HG03439 (cell line): ENCODE measurements at regions not wholly inside any gene's neighbourhood (a gene's known extent, or its start where the extent isn't known, plus 50 kb on each side); places are given as distances from the start of the nearest gene placed in this dataset.
"Not testable (repeated sequence)": the region's sequence is repeated elsewhere in the genome, so short reads cannot be mapped to it uniquely, and the experiment has no call there.

Experiments used
- ATAC-seq: cut with Tn5 transposase; IDR thresholded peaks from one replicate; pipeline ENCODE4 v1.9.1; 2021; ENCODE audit warnings: mild to moderate bottlenecking, moderate library complexity; ENCODE audit not compliant: unreplicated experiment

GRCh38 chr15:81939604-81940440, 106.0 kb downstream of the MEX3B start:
- no peak for ATAC-seq

GRCh38 chr15:81937189-81937588, 108.6 kb downstream of the MEX3B start:
- no peak for ATAC-seq

DNA sequence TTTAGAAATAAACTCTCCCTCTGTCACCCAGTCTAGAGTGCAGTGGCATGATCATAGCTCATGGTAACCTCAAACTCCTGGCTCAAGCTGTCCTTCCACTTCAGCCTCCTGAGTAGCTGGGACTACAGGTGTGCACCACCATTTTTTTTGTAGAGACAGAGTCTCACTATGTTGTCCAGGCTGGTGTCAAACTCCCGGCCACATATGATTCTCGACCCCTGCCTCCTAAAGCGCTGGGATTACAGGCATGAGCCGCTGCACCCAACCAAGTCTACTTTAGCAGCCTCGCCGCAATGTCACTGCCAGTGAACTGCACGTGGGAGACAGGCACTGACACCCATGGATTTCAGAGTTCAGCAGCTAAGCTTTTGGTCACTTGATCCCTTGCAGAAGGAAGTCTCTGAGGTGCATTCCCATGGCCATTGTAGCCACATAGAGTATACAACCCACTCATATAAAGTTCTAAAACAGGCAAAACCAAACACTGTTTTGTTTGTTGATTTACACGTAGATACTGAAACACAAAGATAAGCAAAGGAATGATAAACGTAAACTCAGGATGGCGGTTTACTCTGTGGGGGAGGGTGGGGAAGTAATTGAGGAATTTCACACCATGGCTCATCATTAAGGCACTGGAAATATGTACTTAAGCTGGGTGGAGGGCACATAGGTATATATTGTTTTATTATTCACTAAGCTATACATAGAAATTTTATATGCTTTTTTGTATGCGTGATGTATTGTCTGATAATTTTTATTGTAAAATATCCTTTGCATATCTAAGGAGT, 115.0 kb downstream of the MEX3B start:
- no peak for ATAC-seq

DNA sequence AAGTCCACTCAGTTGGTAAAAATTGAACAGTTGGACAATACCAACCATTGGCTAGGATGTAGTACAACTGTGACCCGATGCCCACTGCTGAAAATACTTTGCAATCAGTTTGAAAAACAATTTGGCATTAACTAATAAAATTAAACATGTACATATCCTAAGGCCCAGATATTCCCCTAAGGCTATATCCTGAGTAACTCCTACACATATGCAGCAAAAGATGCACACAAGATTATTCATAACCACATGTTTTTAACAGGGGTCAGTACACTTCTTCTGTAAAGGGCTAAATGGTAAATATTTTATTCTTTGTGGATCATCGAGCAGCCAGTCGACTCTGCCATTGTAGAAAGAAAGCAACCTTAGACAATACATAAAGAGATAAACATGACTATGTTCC, 116.3 kb downstream of the MEX3B start:
- no peak for ATAC-seq

GRCh38 chr15:81926981-81927380, 118.8 kb downstream of the MEX3B start:
- no peak for ATAC-seq

DNA sequence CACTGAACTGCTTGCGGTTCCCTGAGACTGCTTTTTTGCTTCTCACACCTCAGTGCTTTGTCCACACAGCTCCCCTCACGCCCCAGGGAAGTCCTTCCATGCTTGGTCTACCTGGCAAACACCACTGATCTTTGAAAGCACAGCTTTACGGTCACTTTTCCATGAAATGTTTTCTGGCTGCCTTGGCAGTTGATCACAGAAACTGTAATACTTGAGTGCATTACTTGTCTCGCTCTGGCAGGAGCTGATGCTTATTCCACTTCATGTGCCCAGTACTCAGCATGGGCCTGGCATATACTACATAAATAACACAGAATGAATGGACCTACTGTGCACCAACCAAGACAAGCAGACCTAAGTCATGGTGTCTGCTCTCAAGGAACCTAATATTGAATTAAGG, 121.1 kb downstream of the MEX3B start:
- ATAC-seq = no peak

- no peak for ATAC-seq
Measured at GRCh38 chr15:81923561-81924350, 122.1 kb downstream of the MEX3B start.

- ATAC-seq = no peak
Measured at GRCh38 chr15:81922143-81922542, 123.7 kb downstream of the MEX3B start.

GRCh38 chr15:81921163-81921562, 124.7 kb downstream of the MEX3B start:
- ATAC-seq = no peak

- not testable (repeated sequence) for ATAC-seq
Measured at GRCh38 chr15:81918767-81919166, 127.1 kb downstream of the MEX3B start.

GRCh38 chr15:81916451-81916850, 129.4 kb downstream of the MEX3B start:
- ATAC-seq = no peak

GRCh38 chr15:81915990-81916389, 129.8 kb downstream of the MEX3B start:
- ATAC-seq = no peak

DNA sequence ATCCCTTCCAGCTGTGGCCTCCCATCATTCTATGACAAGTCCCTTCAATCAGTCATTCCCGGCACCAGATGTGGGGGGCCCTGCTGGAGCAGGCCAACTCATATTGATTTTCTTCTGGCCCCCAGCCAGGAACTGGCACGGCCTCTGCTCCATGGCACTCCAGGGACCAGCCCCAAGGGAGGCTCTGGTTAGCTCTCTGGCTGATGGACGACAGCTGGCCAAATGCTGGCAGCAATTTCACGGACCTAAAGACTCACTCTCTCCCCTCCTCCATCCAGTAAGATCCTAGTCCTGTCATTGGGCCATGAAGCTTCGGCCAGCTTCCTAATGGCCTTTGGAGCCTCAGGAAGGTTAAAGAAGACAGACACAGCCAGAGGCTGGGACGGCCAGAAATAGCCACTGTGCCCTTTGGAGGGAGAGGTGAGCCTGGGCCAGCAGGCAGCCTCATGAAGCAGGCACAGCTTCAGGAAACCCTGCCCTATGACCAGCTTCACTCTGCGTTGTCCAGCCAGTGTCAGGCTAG, 131.0 kb downstream of the MEX3B start:
- no peak for ATAC-seq

DNA sequence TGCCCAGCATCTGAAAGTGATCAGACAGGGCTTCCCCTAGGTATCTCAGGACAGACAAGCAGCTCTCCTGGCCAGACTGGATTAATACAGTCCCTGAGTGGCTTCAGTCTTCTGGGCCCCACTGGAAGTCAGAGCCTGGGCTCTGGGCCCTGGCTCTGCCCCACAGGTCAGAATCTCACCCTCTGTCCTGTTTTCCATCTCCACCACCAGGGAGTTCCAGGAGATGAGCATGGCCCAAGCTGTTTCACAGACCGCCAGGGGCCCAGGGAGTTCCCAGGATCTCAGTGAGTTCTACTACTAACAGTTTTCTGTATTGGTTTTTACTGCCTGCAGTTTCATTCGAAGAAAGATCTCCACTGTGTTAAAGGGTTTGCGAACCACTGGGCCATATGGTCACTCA, 131.5 kb downstream of the MEX3B start:
- no peak for ATAC-seq

DNA sequence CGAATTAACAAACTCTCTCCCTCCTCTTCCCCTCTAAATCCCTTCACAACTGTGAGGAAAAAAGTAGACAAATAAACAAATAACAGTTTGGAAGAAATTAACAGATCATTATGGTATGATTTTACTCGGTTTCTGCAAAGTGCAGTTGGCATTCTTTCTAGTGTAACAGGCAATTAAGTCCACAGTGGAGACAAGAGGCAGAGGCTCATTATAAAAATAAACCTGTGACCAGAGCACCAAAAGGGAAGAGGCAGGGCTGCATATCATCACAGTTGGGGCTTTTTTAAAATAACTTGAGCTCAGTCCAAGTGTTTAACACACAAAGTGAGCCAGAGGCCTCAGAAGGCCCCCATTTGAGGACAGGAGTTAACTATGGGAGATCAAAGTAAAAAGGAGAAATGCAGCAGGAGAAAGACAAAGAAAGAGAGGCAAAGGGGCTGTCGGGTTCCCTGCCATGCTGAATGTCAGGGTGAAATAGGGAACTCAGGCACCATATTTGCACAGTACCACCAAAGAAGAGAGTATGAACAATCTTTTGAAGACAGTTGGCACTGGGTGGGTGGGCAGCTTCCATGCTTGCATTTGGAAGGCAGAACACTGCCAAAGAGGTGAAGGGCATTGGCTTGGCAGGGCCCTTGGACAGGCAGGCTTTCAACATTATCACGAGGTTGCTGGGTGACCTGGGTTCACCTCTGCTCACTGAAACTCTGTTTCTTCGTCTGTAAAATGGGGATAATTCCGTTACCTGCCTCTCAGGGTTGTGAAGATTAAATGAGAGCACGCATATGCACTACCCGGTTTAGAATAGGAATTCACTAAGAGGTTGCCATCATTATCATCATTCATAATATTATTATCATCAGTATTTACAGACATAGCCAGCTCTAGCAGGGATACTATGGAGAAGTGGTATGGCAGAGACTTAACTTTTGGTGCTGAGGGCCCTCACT, 134.5 kb downstream of the MEX3B start:
- no peak for ATAC-seq

- no peak for ATAC-seq
Measured at GRCh38 chr15:81910355-81911021, 135.3 kb downstream of the MEX3B start.

DNA sequence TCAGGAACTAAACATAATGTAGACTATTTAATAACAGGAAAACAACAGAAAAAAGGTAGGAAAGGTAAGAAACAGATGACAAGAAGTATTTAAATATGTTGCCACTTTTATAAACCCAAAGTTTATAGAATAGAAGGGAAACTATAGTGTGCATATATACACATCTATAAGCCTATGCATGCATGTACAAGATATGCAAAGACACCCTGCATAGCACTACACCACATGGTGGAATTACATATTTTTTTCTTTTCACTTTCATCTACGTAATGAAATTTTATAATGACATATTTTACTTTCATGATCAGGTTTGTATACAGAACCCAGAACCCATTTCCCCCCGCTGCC, 136.8 kb downstream of the MEX3B start:
- ATAC-seq = no peak

DNA sequence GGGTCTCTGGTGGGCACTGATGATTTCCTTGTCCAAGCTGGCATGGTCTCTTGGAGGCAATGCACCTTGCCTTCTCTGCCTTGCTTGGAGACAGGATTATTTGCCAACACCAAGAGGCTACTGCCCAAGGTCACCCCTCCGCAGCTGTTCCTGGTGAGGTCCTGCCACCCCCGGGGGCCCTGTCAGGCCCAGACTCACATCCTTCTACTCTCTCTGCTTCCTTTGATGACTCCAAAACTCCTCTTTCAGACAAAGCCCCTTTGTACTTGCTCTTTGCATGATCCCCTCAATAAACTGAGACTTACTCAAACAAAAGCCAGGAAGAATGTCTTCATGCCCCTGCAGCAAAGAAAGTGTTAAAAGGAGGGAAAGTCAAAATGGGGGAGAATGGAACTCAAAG, 137.7 kb downstream of the MEX3B start:
- ATAC-seq = no peak

- no peak for ATAC-seq
Measured at GRCh38 chr15:81907521-81907920, 138.3 kb downstream of the MEX3B start.

DNA sequence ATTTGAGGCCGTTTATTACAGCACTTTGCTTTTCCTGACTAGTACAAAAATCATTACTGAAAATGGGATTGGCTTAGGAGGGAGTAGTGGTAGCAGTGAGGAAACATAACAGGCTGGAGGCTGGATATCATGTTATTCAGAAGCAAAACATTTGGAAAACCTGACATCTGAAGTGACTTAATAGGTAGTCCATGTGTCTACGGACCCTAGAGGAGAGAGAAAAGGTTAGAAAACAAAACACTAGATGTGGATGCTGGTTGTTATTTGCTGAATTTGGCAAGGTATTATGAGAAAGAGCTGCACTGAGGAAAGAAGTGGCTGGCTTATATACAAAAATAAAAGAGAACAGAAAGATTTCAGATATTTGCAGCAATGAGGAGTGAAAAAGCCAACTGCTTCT, 139.9 kb downstream of the MEX3B start:
- ATAC-seq = no peak
